ENCODE measurements at regions not wholly inside any gene's neighbourhood (a gene's known extent, or its start where the extent isn't known, plus 50 kb on each side); places are given as distances from the start of the nearest gene placed in this dataset.

GRCh38 chr1:38111589-38111988, 65.0 kb upstream of the POU3F1 start:
- no peak for DNase-seq (ENCODE audit: low read depth)

DNA sequence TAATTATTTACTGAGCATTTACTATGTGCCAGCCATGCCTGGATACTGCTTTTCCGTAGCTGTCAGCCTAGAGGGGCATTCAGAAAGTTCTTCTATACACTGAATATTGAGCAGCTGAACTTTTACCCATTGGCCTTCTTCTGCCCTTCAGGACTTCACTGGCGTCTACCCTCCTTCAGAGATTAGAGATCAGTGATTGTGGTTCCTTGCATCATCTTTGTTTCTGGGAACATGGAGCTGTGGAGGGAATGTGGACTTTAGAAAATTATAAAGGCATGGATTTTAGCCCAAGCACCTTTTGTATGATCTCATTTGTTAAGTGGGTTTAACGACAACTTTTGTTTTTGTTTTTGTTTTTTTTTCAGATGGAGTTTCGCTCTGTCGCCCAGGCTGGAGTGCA, 58.7 kb upstream of the POU3F1 start:
- DNase-seq (ENCODE audit: low read depth): no peak

DNA sequence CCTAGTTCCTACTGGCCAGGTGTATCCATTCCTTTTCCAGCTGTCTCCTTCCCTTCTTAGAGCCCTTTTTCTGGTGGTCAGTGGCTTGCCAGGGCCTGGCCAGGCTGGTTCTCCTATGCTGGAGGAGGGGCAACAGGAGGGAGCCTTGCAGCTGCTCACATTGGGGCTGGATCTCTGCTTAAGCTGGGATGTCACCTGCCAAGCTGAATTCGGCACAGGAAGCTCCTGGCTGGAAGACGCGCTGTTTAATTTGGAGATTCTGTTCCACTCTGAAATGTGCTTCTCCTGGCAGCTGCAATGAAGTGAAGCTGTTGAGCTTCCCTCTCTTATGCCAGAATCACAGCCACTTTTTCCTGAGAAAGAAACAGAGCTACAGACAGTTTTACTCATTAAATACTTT, 56.0 kb upstream of the POU3F1 start:
- no peak for DNase-seq (ENCODE audit: low read depth)

DNA sequence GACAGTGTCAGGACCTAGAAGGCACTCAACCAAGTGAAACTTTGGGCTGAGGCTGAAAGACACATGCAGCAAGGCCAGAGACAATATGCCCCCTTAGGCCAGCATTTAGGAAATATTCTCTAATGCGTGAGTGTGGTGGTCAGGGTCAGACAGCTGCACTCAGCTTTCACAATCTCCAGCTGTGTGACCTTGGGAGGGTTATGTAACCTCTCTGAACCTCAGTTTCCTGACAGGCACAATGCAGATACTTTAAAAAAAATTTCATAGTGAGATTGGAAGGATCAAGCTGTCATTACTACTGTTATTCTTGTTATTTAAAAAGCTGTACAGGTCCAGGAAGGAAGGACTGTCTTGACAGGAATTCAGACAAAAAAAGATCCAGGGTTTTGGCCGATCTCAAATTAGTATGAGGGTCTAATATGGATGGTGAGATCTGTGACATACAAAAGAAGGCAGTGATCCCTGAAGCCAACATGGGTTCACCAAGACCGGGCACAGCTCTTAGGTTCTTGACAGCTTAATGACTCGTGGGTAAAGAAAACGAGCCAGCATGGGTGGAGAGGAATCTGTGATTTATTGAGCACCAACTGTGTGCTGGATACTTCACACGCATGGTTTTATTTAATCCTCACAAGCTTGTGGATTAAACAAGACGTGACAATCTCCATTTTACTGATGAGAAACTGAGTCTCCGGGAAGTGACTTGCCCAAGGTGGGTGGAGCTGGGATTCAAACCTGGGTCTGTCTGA, 54.6 kb upstream of the POU3F1 start:
- DNase-seq (ENCODE audit: low read depth): no peak

DNA sequence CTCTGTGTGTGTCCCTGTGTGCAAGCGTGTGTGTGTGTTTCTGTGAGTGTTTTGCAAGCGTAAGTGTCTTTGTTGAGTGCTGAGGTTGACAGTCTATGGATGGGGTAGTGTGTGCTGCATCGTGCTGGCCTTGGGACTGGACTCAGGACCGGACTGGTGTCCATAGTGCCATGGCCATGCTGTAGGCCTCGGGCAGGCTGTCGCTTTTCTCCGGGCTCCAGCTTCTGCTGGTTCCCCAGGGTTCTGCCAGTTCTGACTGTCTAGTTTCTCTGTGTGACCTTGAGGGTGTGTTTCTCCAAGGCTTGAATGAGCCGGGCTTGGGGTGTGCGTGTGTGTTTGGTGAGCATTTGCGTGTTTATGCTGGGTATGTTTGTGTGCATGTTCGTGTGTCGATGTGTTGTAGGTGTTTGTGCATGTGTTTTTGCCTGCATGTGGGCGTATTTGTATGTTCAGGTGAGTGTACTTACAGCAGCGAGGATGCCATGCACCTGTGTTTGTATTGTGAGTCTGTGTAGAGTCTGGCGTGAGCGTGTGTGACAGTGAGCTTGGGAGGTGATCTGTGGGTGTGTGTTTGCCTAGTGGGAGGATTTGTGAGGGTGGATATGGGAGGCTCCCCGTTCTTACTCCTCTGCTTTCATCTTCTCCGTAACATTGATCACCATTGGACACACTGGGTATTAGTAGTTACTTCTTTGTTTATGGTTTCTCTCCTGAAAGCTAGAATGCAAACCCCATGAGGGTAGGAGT, 51.7 kb upstream of the POU3F1 start:
- no peak for DNase-seq (ENCODE audit: low read depth)

DNA sequence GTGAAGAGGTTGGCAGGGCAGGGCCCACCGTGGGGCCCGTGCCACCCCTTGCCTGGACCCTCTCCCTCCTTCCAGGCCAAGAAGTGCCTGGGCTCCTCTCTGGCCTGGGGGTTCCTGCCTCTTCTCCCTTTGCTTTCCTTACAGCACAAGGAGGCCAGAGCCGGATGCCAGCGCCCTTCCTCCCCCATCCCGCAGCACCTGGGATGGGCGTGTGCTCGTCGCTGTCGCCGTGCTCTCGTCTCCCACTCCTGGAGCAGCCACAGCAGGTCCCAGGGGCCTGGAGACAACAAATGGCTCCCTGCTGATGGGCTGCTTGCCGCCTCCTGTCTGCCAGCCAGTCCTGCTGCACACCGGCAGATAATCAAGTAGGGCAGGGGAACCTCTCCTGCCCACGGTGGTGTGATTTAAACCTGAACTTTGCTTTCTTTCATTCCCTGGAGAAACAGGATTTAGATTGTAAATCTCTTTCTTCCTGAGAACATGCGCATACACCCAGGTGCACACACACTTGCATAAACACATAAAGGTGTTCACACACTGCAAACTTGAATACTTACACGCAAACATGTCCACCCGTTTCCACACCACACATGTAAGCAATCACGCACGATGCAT, 50.8 kb upstream of the POU3F1 start:
- no peak for DNase-seq (ENCODE audit: low read depth)

Measured in activated T-cell treated with anti-CD3 and anti-CD28 coated beads for 48 hours (primary cell).